ENCODE measurements at regions not wholly inside any gene's neighbourhood (a gene's known extent, or its start where the extent isn't known, plus 50 kb on each side); places are given as distances from the start of the nearest gene placed in this dataset.

- H3K27me3 ChIP-seq (ENCODE audit: control insufficient read depth in 1 of 2, insufficient read depth in 2 of 2, low read length in 1 of 2) = no peaks in the 10 kb centered on the region
- H3K4me3 ChIP-seq (ENCODE audit: low read length in 2 of 2) = no peak overlapping the region
- no peaks in the 10 kb centered on the region for H3K4me1 ChIP-seq (ENCODE audit: control insufficient read depth in 1 of 2, insufficient read depth in 2 of 2, low read length in 2 of 2)
- whole genome bisulfite sequencing, 2 donors = 95 to 96% methylated on average over 3 of the region's 3 CpGs
- ATAC-seq (ENCODE audit: low FRiP score) (no peak), DNase-seq (no peak)
- intact Hi-C loops (cut with DNase I) = no loop called here
- no peaks in the 10 kb centered on the region for H3K9me3 ChIP-seq (ENCODE audit: control insufficient read depth, low read length)
- H3K36me3 ChIP-seq (ENCODE audit: control insufficient read depth in 1 of 2, insufficient read depth in 2 of 2, low read length in 1 of 2) = no peaks in the 10 kb centered on the region
- H3K27ac ChIP-seq (ENCODE audit: low read depth in 1 of 2, low read length in 2 of 2) = no peak overlapping the region
These were observed 83.9 kb upstream of the SORBS2 start for GRCh38 chr4:185895866-185896265.

DNA sequence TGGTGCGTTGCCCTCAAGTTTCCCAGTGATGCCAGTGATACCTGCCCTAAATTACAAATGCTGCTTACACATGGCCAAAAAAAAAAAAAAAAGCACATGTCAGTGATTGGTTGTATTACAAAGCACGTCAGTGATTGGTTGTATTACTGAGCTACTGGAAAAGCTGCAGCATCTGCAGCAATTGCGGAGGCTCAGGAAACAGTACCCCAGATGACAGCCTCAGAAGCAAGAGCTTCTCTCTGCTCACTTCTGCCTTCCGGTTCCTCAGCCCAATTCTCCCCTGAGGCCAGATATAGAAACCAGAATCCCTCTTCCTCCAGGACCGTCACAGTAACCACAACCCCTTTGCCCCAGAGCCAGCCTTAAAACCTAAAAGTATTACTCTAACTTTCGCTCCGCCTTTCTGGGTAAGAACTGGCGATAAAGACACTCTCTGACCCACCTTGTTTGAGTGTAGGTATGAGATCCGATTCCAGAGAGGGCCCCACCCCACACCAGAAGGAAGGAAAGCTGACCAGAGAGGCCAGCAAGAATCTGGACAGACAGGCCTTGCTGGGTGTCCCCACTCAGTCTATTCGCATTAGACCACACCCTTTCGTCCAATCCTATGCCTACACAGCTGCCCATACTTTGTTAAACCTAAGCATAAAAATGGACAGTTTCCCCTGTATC lies 85.0 kb upstream of the SORBS2 start:
- Histone ChIP-seq H3K36me3 (ENCODE audit: control insufficient read depth in 1 of 2, insufficient read depth in 2 of 2, low read length in 1 of 2) (no peaks in the 10 kb centered on the region), H3K9me3 (ENCODE audit: control insufficient read depth, low read length) (no peaks in the 10 kb centered on the region), H3K4me1 (ENCODE audit: control insufficient read depth in 1 of 2, insufficient read depth in 2 of 2, low read length in 2 of 2) (no peaks in the 10 kb centered on the region), H3K27me3 (ENCODE audit: control insufficient read depth in 1 of 2, insufficient read depth in 2 of 2, low read length in 1 of 2) (no peaks in the 10 kb centered on the region), H3K27ac (ENCODE audit: low read depth in 1 of 2, low read length in 2 of 2) (no peak overlapping the region), H3K4me3 (ENCODE audit: low read length in 2 of 2) (no peak overlapping the region)
- WGBS, 2 donors = 94 to 95% methylated on average over 11 of the region's 11 CpGs
- intact Hi-C loops (cut with DNase I) = no loop called here
- DNase-seq (no peak), ATAC-seq (ENCODE audit: low FRiP score) (no peak)

- intact Hi-C loops (cut with DNase I) = no loop called here
- Histone ChIP-seq H3K27me3 (ENCODE audit: control insufficient read depth in 1 of 2, insufficient read depth in 2 of 2, low read length in 1 of 2) (no peaks in the 10 kb centered on the region), H3K36me3 (ENCODE audit: control insufficient read depth in 1 of 2, insufficient read depth in 2 of 2, low read length in 1 of 2) (no peaks in the 10 kb centered on the region), H3K27ac (ENCODE audit: low read depth in 1 of 2, low read length in 2 of 2) (no peak overlapping the region), H3K4me3 (ENCODE audit: low read length in 2 of 2) (no peak overlapping the region), H3K4me1 (ENCODE audit: control insufficient read depth in 1 of 2, insufficient read depth in 2 of 2, low read length in 2 of 2) (no peaks in the 10 kb centered on the region), H3K9me3 (ENCODE audit: control insufficient read depth, low read length) (no peaks in the 10 kb centered on the region)
- ATAC-seq (ENCODE audit: low FRiP score) (no peak), DNase-seq (no peak)
- WGBS, 2 donors = 80 to 87% methylated on average over 8 of the region's 8 CpGs
These were observed 86.4 kb upstream of the SORBS2 start for GRCh38 chr4:185898413-185898812.

DNA sequence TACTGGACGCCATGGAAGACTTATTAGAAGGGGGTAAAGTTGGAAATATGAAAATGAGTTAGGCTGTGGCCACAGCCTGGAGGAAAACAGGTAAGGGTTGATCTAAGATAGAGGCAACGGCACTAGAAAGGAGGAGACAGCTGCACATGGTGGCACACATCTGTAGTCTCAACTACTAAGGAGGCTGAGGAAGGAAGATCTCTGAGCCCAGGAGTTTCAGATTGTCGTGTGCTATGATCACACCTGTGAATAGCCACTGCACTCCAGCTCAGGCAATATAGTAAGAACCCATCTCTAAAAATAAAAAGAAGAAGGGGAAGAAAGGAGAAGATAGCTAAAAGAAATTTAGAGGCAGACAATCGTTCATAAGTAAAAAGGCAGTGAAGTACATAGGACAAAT lies 87.8 kb upstream of the SORBS2 start:
- Histone ChIP-seq H3K36me3 (ENCODE audit: control insufficient read depth in 1 of 2, insufficient read depth in 2 of 2, low read length in 1 of 2) (no peaks in the 10 kb centered on the region), H3K27me3 (ENCODE audit: control insufficient read depth in 1 of 2, insufficient read depth in 2 of 2, low read length in 1 of 2) (no peaks in the 10 kb centered on the region), H3K27ac (ENCODE audit: low read depth in 1 of 2, low read length in 2 of 2) (no peak overlapping the region), H3K9me3 (ENCODE audit: control insufficient read depth, low read length) (no peaks in the 10 kb centered on the region), H3K4me3 (ENCODE audit: low read length in 2 of 2) (no peak overlapping the region), H3K4me1 (ENCODE audit: control insufficient read depth in 1 of 2, insufficient read depth in 2 of 2, low read length in 2 of 2) (no peaks in the 10 kb centered on the region)
- intact Hi-C loops (cut with DNase I) = no loop called here
- 93 to 94% methylated on average over 4 of the region's 4 CpGs for WGBS, 2 donors
- no peak for ATAC-seq (ENCODE audit: low FRiP score)
- no peak for DNase-seq

GRCh38 chr4:185902654-185903053 lies 90.7 kb upstream of the SORBS2 start:
- intact Hi-C loops (cut with DNase I) = no loop called here
- ATAC-seq (ENCODE audit: low FRiP score) (no peak), DNase-seq (no peak)
- Histone ChIP-seq H3K9me3 (ENCODE audit: control insufficient read depth, low read length) (no peaks in the 10 kb centered on the region), H3K36me3 (ENCODE audit: control insufficient read depth in 1 of 2, insufficient read depth in 2 of 2, low read length in 1 of 2) (no peaks in the 10 kb centered on the region), H3K4me3 (ENCODE audit: low read length in 2 of 2) (no peak overlapping the region), H3K4me1 (ENCODE audit: control insufficient read depth in 1 of 2, insufficient read depth in 2 of 2, low read length in 2 of 2) (no peaks in the 10 kb centered on the region), H3K27me3 (ENCODE audit: control insufficient read depth in 1 of 2, insufficient read depth in 2 of 2, low read length in 1 of 2) (no peaks in the 10 kb centered on the region), H3K27ac (ENCODE audit: low read depth in 1 of 2, low read length in 2 of 2) (no peak overlapping the region)
- 52 to 54% methylated on average over 4 of the region's 4 CpGs for WGBS, 2 donors

DNA sequence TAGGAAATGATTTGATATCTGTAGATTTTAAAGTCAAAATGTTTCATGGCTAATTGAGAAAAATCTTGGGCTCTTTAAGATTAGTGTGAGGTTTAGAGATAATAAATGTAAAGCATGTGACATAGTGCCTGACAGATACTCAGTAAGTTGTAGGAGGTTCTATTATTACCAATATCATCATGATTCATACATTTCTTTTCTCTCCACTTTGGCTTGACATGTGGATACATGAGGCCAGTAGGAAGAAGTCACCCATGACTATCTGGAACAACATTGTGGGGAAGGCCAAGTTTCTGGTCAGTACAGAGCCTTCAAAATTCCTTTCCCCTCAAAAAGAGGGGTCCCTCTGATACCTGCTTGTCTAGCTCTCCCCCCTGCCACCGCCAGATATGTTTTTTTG lies 91.2 kb upstream of the SORBS2 start:
- H3K4me3 ChIP-seq (ENCODE audit: low read length in 2 of 2) = no peak overlapping the region
- ATAC-seq (ENCODE audit: low FRiP score) (no peak), DNase-seq (no peak)
- 98 to 100% methylated on average over 1 of the region's 1 CpG for WGBS, 2 donors
- no peaks in the 10 kb centered on the region for H3K4me1 ChIP-seq (ENCODE audit: control insufficient read depth in 1 of 2, insufficient read depth in 2 of 2, low read length in 2 of 2)
- H3K27ac ChIP-seq (ENCODE audit: low read depth in 1 of 2, low read length in 2 of 2) = no peak overlapping the region
- H3K9me3 ChIP-seq (ENCODE audit: control insufficient read depth, low read length) = no peaks in the 10 kb centered on the region
- H3K27me3 ChIP-seq (ENCODE audit: control insufficient read depth in 1 of 2, insufficient read depth in 2 of 2, low read length in 1 of 2) = no peaks in the 10 kb centered on the region
- intact Hi-C loops (cut with DNase I) = no loop called here
- H3K36me3 ChIP-seq (ENCODE audit: control insufficient read depth in 1 of 2, insufficient read depth in 2 of 2, low read length in 1 of 2) = no peaks in the 10 kb centered on the region

- intact Hi-C loops (cut with DNase I) = no loop called here
These were observed 92.4 kb upstream of the SORBS2 start for GRCh38 chr4:185904381-185904780.

GRCh38 chr4:185909972-185910371 lies 98.0 kb upstream of the SORBS2 start:
- intact Hi-C loops (cut with DNase I) = no loop called here
- Histone ChIP-seq H3K9me3 (ENCODE audit: control insufficient read depth, low read length) (no peaks in the 10 kb centered on the region), H3K36me3 (ENCODE audit: control insufficient read depth in 1 of 2, insufficient read depth in 2 of 2, low read length in 1 of 2) (no peaks in the 10 kb centered on the region), H3K27me3 (ENCODE audit: control insufficient read depth in 1 of 2, insufficient read depth in 2 of 2, low read length in 1 of 2) (no peaks in the 10 kb centered on the region), H3K4me1 (ENCODE audit: control insufficient read depth in 1 of 2, insufficient read depth in 2 of 2, low read length in 2 of 2) (no peaks in the 10 kb centered on the region), H3K27ac (ENCODE audit: low read depth in 1 of 2, low read length in 2 of 2) (no peak overlapping the region), H3K4me3 (ENCODE audit: low read length in 2 of 2) (no peak overlapping the region)
- 99 to 100% methylated on average over 2 of the region's 2 CpGs for WGBS, 2 donors
- DNase-seq = no peak
- ATAC-seq (ENCODE audit: low FRiP score) = no peak

More at GRCh38 chr4:185904381-185904780, 92.4 kb upstream of the SORBS2 start:
- Histone ChIP-seq H3K4me1 (ENCODE audit: control insufficient read depth in 1 of 2, insufficient read depth in 2 of 2, low read length in 2 of 2) (no peaks in the 10 kb centered on the region), H3K27me3 (ENCODE audit: control insufficient read depth in 1 of 2, insufficient read depth in 2 of 2, low read length in 1 of 2) (no peaks in the 10 kb centered on the region), H3K4me3 (ENCODE audit: low read length in 2 of 2) (no peak overlapping the region), H3K27ac (ENCODE audit: low read depth in 1 of 2, low read length in 2 of 2) (no peak overlapping the region), H3K9me3 (ENCODE audit: control insufficient read depth, low read length) (no peaks in the 10 kb centered on the region), H3K36me3 (ENCODE audit: control insufficient read depth in 1 of 2, insufficient read depth in 2 of 2, low read length in 1 of 2) (no peaks in the 10 kb centered on the region)
- ATAC-seq (ENCODE audit: low FRiP score) (no peak), DNase-seq (no peak)
- WGBS, 2 donors = 85 to 86% methylated on average over 5 of the region's 5 CpGs

- Histone ChIP-seq H3K4me3 (ENCODE audit: low read length in 2 of 2) (no peak overlapping the region), H3K27ac (ENCODE audit: low read depth in 1 of 2, low read length in 2 of 2) (no peak overlapping the region), H3K27me3 (ENCODE audit: control insufficient read depth in 1 of 2, insufficient read depth in 2 of 2, low read length in 1 of 2) (no peaks in the 10 kb centered on the region), H3K36me3 (ENCODE audit: control insufficient read depth in 1 of 2, insufficient read depth in 2 of 2, low read length in 1 of 2) (no peaks in the 10 kb centered on the region), H3K9me3 (ENCODE audit: control insufficient read depth, low read length) (no peaks in the 10 kb centered on the region), H3K4me1 (ENCODE audit: control insufficient read depth in 1 of 2, insufficient read depth in 2 of 2, low read length in 2 of 2) (no peaks in the 10 kb centered on the region)
- no peak for ATAC-seq (ENCODE audit: low FRiP score)
- intact Hi-C loops (cut with DNase I) = no loop called here
- 96 to 97% methylated on average over 4 of the region's 4 CpGs for WGBS, 2 donors
- no peak for DNase-seq
These were observed 99.6 kb upstream of the SORBS2 start for GRCh38 chr4:185911556-185912064.

All from aorta (tissue), 5 donors.